ENCODE measurements at regions not wholly inside any gene's neighbourhood (a gene's known extent, or its start where the extent isn't known, plus 50 kb on each side); places are given as distances from the start of the nearest gene placed in this dataset.

GRCh38 chr6:80438772-80439171, 332.3 kb downstream of the BCKDHB start (continued):
- TF ChIP-seq POLR2AphosphoS5 (IDR thresholded peaks at IDR 0.05; ENCODE audit: low read depth, low read length) (no peak), ZBTB33 (IDR thresholded peaks at IDR 0.05; ENCODE audit: extremely low read depth, insufficient replicate concordance, low read length) (no peak), JUND (IDR thresholded peaks at IDR 0.05) (peak; percentile 60), TCF7L2 (IDR thresholded peaks at IDR 0.05; ENCODE audit: borderline replicate concordance, extremely low read depth, insufficient read depth, insufficient read length) (no peak)

- H2AFZ ChIP-seq (ENCODE audit: low read depth, low read length, poor library complexity, severe bottlenecking): no peak overlapping the region
- no peaks in the 10 kb centered on the region; the same call in 1 of the 2 replicates for H3K9me2 ChIP-seq (ENCODE audit: insufficient read depth)
- no peaks in the 10 kb centered on the region for H3K9me3 ChIP-seq (ENCODE audit: control insufficient read depth in 1 of 2, insufficient read depth in 1 of 2, low read depth in 1 of 2, low read length in 2 of 2)
- CTCF ChIA-PET: no interaction called here
- no peaks in the 10 kb centered on the region for H3K27me3 ChIP-seq (ENCODE audit: insufficient read depth, low read length)
- H3K9ac ChIP-seq (ENCODE audit: low read length): no peak overlapping the region
- H3K4me1 ChIP-seq (ENCODE audit: control insufficient read depth in 1 of 2, insufficient read depth in 2 of 2, low read length in 2 of 2): peaks cover 12 to 37% of the 10 kb centered on the region in 2 experiments
- H3K79me2 ChIP-seq (ENCODE audit: insufficient read depth, low read length): no peaks in the 10 kb centered on the region
- TF ChIP-seq MAX (IDR thresholded peaks at IDR 0.05): no peak
- no peak for TF ChIP-seq CBX3 (IDR thresholded peaks at IDR 0.05; ENCODE audit: low read depth)
- no peak for TF ChIP-seq FOSL1 (IDR thresholded peaks at IDR 0.05; ENCODE audit: low read depth)
- TF ChIP-seq SP1 (IDR thresholded peaks at IDR 0.05; ENCODE audit: low read depth): no peak
- no peak for TF ChIP-seq ATF3 (IDR thresholded peaks at IDR 0.05)
- no peak for TF ChIP-seq SIN3A (IDR thresholded peaks at IDR 0.05; ENCODE audit: low read depth)
- no peak for TF ChIP-seq ZNF274 (IDR thresholded peaks at IDR 0.05; ENCODE audit: low read depth, low read length)
- no peak for TF ChIP-seq ZFX (IDR thresholded peaks at IDR 0.05)
- no peak for TF ChIP-seq EGR1 (IDR thresholded peaks at IDR 0.05; ENCODE audit: low read depth)
- TF ChIP-seq POLR2A (IDR thresholded peaks at IDR 0.05; ENCODE audit: borderline replicate concordance, extremely low read depth, insufficient read depth, insufficient read length): no peak
- intact Hi-C loops (cut with micrococcal nuclease): no loop called here
- H3K36me3 ChIP-seq (ENCODE audit: control insufficient read depth in 1 of 2, insufficient read depth in 2 of 2, low read length in 2 of 2): no peaks in the 10 kb centered on the region
- POLR2A ChIA-PET: no interaction called here
- RAD21 ChIA-PET (ENCODE audit: low non-redundant PET in 1 of 2, low total read pairs in 2 of 2, uncharacterized antibody in 2 of 2, unreplicated experiment in 2 of 2): no interaction called here
- ATAC-seq (no peak), DNase-seq (ENCODE audit: low read depth, low spot score) (no peak)
- peak overlapping the region; percentile 71 for H3K4me2 ChIP-seq (ENCODE audit: low read length)
- no peaks in the 10 kb centered on the region for H4K20me1 ChIP-seq (ENCODE audit: insufficient read depth)
- H3K4me3 ChIP-seq (replicated peaks in 1 of 2; ENCODE audit: low read depth in 1 of 2, low read length in 2 of 2): no peak overlapping the region
- H3K27ac ChIP-seq (ENCODE audit: low read depth, low read length): no peak overlapping the region
- BruUV-seq (replicated peaks): no TSS peak
Measured at GRCh38 chr6:80437801-80438200, 331.3 kb downstream of the BCKDHB start.
